ENCODE measurements at regions not wholly inside any gene's neighbourhood (a gene's known extent, or its start where the extent isn't known, plus 50 kb on each side); places are given as distances from the start of the nearest gene placed in this dataset.
"Not testable (repeated sequence)": the region's sequence is repeated elsewhere in the genome, so short reads cannot be mapped to it uniquely, and the experiment has no call there.

GRCh38 chr12:60201891-60202290, 606.1 kb downstream of the SLC16A7 start:
- no peak for DNase-seq

GRCh38 chr12:60205500-60205899, 609.7 kb downstream of the SLC16A7 start:
- DNase-seq: no peak

GRCh38 chr12:60209521-60209920, 613.7 kb downstream of the SLC16A7 start:
- no peak for DNase-seq

GRCh38 chr12:60209933-60210332, 614.1 kb downstream of the SLC16A7 start:
- DNase-seq: no peak

GRCh38 chr12:60210756-60211155, 614.9 kb downstream of the SLC16A7 start:
- no peak for DNase-seq

GRCh38 chr12:60211244-60211643, 615.4 kb downstream of the SLC16A7 start:
- no peak for DNase-seq

DNA sequence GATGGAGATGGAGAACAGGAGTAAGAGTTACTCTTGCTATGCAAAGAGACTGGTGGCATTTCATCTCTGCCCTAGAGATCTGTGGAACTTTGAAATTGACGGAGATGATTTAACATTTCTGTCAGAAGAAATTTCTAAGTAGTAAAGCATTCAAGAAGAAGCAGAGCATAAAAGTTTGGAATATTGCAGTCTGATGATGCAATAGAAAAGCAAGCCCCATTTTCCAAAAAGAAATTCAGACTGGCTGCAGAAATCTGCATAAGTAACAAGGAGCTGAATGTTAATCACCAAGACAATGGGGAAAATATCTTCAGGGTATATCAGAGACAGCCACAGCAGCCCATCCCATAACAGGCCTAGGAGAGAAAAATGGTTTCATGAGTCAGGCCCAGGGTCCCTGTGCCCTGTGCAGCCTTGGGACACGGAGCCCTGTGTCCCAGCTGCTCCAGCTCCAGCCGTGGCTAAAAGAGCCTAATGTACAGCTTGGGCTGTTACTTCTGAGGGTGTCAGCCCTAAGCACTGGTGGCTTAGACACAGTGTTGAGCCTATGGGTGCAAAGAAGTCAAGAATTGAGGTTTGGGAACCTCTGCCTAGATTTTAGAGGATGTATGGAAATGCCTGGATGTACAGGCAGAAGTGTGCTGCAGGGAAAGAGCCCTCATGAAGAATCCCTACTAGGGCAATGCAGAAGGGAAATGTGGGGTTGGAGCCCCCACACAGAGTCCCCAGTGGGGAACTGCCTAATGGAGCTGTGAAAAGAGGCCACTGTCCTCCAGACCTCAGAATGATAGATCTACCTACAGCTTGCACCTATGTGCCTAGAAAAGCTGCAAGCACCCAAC, 616.6 kb downstream of the SLC16A7 start:
- DNase-seq: no peak

DNA sequence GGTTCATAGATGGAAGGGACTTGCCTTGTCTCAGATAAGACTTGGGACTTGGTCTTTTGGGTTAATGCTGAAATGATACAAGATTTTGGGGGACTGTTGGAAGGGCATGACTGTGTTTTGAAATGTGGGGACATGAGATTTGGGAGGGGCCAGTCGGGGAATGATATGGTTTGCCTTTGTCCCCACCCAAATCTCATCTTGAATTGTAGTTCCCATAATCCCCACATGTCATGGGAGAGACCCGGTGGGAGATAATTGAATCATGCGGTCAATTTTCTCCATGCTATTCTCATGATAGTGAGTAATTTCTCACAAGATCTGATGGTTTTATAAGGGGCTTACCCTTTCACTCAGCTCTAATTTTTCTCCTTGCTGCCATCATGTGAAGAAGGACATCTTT, 617.4 kb downstream of the SLC16A7 start:
- not testable (repeated sequence) for DNase-seq

GRCh38 chr12:60216226-60216625, 620.4 kb downstream of the SLC16A7 start:
- no peak for DNase-seq

- no peak for DNase-seq
Measured at GRCh38 chr12:60223242-60223641, 627.4 kb downstream of the SLC16A7 start.

DNA sequence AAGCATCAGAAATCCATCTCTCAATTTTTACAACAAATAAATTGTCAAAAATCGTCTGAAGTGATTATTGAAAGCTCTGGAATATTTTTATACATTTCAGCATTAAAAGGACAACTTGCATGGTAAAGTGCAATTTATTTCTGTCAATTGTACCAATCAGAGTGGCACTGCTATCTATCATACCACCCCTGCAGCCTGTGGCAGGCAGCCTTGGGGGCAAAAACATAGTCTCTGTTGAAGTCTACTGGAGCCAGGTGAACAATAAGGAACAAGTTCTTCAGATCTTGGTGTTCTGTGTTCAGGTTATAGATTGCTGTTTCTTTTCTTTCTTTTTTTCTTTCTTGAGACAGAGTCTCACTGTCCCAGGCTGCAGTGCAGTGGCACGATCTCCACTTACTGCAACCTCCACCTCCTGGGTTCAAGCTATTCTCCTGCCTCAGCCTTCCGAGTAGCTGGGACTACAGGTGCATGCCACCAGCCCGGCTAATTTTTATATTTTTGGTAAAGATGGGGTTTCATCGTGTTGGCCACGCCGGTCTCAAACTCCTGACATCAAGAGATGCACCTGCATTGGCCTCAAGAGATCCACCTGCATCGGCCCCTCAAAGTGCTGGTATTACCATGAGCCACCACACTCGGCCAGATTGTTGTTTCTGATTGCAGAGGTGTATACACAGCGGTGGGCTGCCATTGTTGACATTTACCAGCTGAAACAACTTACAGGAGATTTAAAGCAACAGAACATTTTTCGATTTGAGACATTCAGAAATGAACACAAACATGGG, 629.6 kb downstream of the SLC16A7 start:
- DNase-seq: no peak

- DNase-seq: no peak
Measured at GRCh38 chr12:60227916-60228315, 632.1 kb downstream of the SLC16A7 start.

- no peak for DNase-seq
Measured at GRCh38 chr12:60230056-60230455, 634.2 kb downstream of the SLC16A7 start.

- DNase-seq: no peak
Measured at GRCh38 chr12:60231303-60231702, 635.5 kb downstream of the SLC16A7 start.

GRCh38 chr12:60231976-60232907, 636.4 kb downstream of the SLC16A7 start:
- no peak for DNase-seq

DNA sequence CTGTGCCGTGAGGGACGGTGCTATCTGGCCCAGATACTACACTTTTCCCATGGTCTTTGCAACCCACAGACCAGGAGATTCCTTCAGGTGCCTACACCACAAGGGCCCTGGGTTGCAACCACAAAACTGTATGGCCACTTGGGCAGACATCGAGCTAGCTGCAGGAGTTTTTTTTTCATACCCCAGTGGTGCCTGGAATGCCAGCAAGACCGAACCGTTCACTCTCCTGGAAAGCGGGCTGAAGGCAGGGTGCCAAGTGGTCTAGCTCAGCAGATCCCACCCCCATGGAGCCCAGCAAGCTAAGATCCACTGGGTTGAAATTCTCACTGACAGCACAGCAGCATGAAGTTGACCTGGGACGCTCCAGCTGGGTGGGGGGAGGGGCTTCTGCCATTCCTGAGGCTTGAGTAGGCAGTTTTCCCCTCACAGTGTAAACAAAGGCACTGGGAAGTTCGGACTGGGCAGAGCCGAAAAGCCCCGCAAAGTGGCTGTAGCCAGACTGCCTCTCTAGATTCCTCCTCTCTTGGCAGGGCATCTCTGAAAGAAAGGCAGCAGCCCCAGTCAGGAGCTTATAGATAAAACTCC, 638.9 kb downstream of the SLC16A7 start:
- not testable (repeated sequence) for DNase-seq

GRCh38 chr12:60235261-60235660, 639.4 kb downstream of the SLC16A7 start:
- no peak for DNase-seq

GRCh38 chr12:60236416-60236815, 640.6 kb downstream of the SLC16A7 start:
- not testable (repeated sequence) for DNase-seq

GRCh38 chr12:60240891-60241290, 645.1 kb downstream of the SLC16A7 start:
- DNase-seq: no peak

GRCh38 chr12:60251091-60251490, 655.3 kb downstream of the SLC16A7 start:
- DNase-seq: no peak

DNA sequence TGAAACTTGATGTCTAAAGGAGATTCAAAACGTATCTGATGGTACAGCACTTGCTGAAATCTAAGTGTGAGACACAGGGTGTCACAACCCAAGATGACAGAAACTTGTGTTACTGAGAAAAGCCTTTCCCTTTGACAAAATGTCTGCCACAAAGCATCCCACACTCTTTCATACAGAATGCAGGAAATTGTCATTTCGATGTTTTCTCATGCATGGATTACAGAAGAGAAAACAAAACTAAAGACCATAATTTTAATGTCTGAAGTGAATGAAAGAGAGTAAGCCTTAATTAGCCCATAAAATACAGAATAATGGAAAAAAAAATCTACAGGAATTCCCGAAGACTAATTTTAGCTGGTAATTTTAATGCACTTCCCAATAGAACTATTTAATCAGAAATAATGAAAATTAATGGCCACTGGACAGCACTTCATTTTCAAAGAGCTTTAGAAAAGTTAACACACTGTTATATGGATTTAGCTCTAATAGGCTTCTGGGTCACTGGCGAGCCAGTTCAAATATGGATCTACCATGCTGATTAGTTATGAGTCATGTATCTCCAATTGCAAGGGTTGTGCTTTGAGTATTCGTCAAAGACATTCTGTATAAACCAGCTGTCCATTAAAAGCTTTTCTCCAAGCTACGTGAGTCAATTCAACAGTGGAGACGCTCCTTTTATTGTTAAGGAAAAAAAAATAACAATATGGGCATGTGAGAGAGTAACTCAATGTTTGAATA, 656.7 kb downstream of the SLC16A7 start:
- DNase-seq: no peak

GRCh38 chr12:60255044-60255443, 659.2 kb downstream of the SLC16A7 start:
- DNase-seq: no peak
